ENCODE measurements at regions not wholly inside any gene's neighbourhood (a gene's known extent, or its start where the extent isn't known, plus 50 kb on each side); places are given as distances from the start of the nearest gene placed in this dataset.

- no peak overlapping the region for H3K27ac ChIP-seq
These were observed 1033.6 kb downstream of the SLITRK5 start for GRCh38 chr13:88704600-88705275.

More at GRCh38 chr13:88704600-88705275, 1033.6 kb downstream of the SLITRK5 start:
- WGBS (ENCODE audit: missing lambda C conversion rate): 12% methylated on average over 7 of the region's 7 CpGs
- ATAC-seq (no peak), DNase-seq (ENCODE audit: low read depth in 1 of 2, low spot score in 1 of 2) (no peak), FAIRE-seq (no peak)
- no peak overlapping the region for H3K4me3 ChIP-seq
- no peaks in the 10 kb centered on the region for H3K4me1 ChIP-seq
- CTCF ChIA-PET: no interaction called here
- TF ChIP-seq NFE2L2 (conservative IDR thresholded peaks at IDR 0.05; ENCODE audit: low read length) (no peak), NR3C1 (IDR thresholded peaks at IDR 0.05) (no peak), E2F6 (IDR thresholded peaks at IDR 0.05; ENCODE audit: borderline replicate concordance, low read depth) (no peak), POLR2AphosphoS2 (conservative IDR thresholded peaks at IDR 0.05; ENCODE audit: low read length) (no peak), KDM5A (IDR thresholded peaks at IDR 0.05) (no peak), SREBF2 (IDR thresholded peaks at IDR 0.05) (no peak), MAZ (IDR thresholded peaks at IDR 0.05; ENCODE audit: borderline replicate concordance, low read depth, low read length) (no peak), CBX2 (IDR thresholded peaks at IDR 0.05; ENCODE audit: borderline replicate concordance, low read depth) (no peak), JUNB (IDR thresholded peaks at IDR 0.05) (no peak), ELK1 (IDR thresholded peaks at IDR 0.05; ENCODE audit: low read depth, low read length) (no peak), CTCF (IDR thresholded peaks at IDR 0.05) (no peak), JUN (IDR thresholded peaks at IDR 0.05) (no peak), EHMT2 (IDR thresholded peaks at IDR 0.05; ENCODE audit: low read depth) (no peak), HEYL (CRISPR knock-in tag; IDR thresholded peaks at IDR 0.05) (no peak), REST (IDR thresholded peaks at IDR 0.05) (no peak), HOXB13 (CRISPR knock-in tag; IDR thresholded peaks at IDR 0.05; ENCODE audit: low read depth) (no peak), CHD2 (IDR thresholded peaks at IDR 0.05; ENCODE audit: low read length, partially characterized antibody) (no peak)
- H3K4me2 ChIP-seq: peak overlapping the region; percentile 33; the same call in 1 of the 3 replicates
- POLR2A ChIA-PET: no interaction called here
- no peaks in the 10 kb centered on the region for H3K9me3 ChIP-seq
